OCI-LY3 (cell line): ENCODE measurements at regions not wholly inside any gene's neighbourhood (a gene's known extent, or its start where the extent isn't known, plus 50 kb on each side); places are given as distances from the start of the nearest gene placed in this dataset.

Experiments
- EZH2phosphoT487 ChIP-seq: fragments of 200-600 bp; shearing (Covaris generic); IDR thresholded peaks from 2 replicates; pipeline ENCODE4 v1.6.1; 2018; ENCODE audit warnings: antibody characterized with exemption, mixed run types, low read depth
- TF ChIP-seq, protein P1 (sequence below): fragments of 200-600, 300-600 bp; sonication (generic); IDR thresholded peaks from 2 replicates; pipeline ENCODE4 v1.5.1; 2014; ENCODE audit warnings: antibody characterized with exemption, low read length, low read depth

GRCh38 chr5:158429564-158429963 is 570.6 kb upstream of the CLINT1 start:
- TF ChIP-seq, protein P1, sequence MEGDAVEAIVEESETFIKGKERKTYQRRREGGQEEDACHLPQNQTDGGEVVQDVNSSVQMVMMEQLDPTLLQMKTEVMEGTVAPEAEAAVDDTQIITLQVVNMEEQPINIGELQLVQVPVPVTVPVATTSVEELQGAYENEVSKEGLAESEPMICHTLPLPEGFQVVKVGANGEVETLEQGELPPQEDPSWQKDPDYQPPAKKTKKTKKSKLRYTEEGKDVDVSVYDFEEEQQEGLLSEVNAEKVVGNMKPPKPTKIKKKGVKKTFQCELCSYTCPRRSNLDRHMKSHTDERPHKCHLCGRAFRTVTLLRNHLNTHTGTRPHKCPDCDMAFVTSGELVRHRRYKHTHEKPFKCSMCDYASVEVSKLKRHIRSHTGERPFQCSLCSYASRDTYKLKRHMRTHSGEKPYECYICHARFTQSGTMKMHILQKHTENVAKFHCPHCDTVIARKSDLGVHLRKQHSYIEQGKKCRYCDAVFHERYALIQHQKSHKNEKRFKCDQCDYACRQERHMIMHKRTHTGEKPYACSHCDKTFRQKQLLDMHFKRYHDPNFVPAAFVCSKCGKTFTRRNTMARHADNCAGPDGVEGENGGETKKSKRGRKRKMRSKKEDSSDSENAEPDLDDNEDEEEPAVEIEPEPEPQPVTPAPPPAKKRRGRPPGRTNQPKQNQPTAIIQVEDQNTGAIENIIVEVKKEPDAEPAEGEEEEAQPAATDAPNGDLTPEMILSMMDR: no peak
- TF ChIP-seq EZH2phosphoT487: no peak
